Glutamatergic neuron (in vitro differentiated cells): ENCODE measurements at regions not wholly inside any gene's neighbourhood (a gene's known extent, or its start where the extent isn't known, plus 50 kb on each side); places are given as distances from the start of the nearest gene placed in this dataset.

Source experiments
- DNase-seq: peaks from one replicate; pipeline ENCODE4 v3.0.0; 2022
- H3K27ac Mint-ChIP-seq: one replicate; pipeline ENCODE4 v1.8.0; 2020; ENCODE audit warnings: mild to moderate bottlenecking, mixed read lengths, inconsistent platforms; ENCODE audit not compliant: unreplicated experiment
- H3K27me3 Mint-ChIP-seq: one replicate; pipeline ENCODE4 v1.8.0; 2020; ENCODE audit warnings: mild to moderate bottlenecking, moderate library complexity, mixed read lengths, inconsistent platforms; ENCODE audit not compliant: unreplicated experiment
- H3K36me3 Mint-ChIP-seq: one replicate; pipeline ENCODE4 v1.8.0; 2020; ENCODE audit warnings: mild to moderate bottlenecking, mixed read lengths, inconsistent platforms; ENCODE audit not compliant: unreplicated experiment
- H3K4me1 Mint-ChIP-seq: one replicate; pipeline ENCODE4 v1.8.0; 2020; ENCODE audit warnings: mild to moderate bottlenecking, low read depth, mixed read lengths, inconsistent platforms; ENCODE audit not compliant: unreplicated experiment
- H3K4me3 Mint-ChIP-seq: one replicate; pipeline ENCODE4 v1.8.0; 2020; ENCODE audit warnings: mild to moderate bottlenecking, mixed read lengths, inconsistent platforms; ENCODE audit not compliant: unreplicated experiment
- H3K9me3 Mint-ChIP-seq: one replicate; pipeline ENCODE4 v1.8.0; 2020; ENCODE audit warnings: mild to moderate bottlenecking, moderate library complexity, mixed read lengths, inconsistent platforms; ENCODE audit not compliant: unreplicated experiment
- TF ChIP-seq, protein P1 (sequence below): fragments of 200-600 bp; sonication (generic); IDR thresholded peaks from one replicate; pipeline ENCODE4 v1.5.0; 2021; ENCODE audit not compliant: partially characterized antibody, unreplicated experiment

- Mint-ChIP-seq H3K27me3 (no peaks in the 10 kb centered on the region), H3K36me3 (no peaks in the 10 kb centered on the region), H3K4me1 (no peaks in the 10 kb centered on the region), H3K4me3 (no peak overlapping the region), H3K27ac (no peak overlapping the region), H3K9me3 (no peaks in the 10 kb centered on the region)
- no peak for DNase-seq
- TF ChIP-seq, protein P1, sequence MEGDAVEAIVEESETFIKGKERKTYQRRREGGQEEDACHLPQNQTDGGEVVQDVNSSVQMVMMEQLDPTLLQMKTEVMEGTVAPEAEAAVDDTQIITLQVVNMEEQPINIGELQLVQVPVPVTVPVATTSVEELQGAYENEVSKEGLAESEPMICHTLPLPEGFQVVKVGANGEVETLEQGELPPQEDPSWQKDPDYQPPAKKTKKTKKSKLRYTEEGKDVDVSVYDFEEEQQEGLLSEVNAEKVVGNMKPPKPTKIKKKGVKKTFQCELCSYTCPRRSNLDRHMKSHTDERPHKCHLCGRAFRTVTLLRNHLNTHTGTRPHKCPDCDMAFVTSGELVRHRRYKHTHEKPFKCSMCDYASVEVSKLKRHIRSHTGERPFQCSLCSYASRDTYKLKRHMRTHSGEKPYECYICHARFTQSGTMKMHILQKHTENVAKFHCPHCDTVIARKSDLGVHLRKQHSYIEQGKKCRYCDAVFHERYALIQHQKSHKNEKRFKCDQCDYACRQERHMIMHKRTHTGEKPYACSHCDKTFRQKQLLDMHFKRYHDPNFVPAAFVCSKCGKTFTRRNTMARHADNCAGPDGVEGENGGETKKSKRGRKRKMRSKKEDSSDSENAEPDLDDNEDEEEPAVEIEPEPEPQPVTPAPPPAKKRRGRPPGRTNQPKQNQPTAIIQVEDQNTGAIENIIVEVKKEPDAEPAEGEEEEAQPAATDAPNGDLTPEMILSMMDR, result no peak
Observed at GRCh38 chr7:89661876-89662275, 492.4 kb upstream of the STEAP1 start.

- Mint-ChIP-seq H3K36me3 (no peaks in the 10 kb centered on the region), H3K27ac (no peak overlapping the region), H3K4me1 (no peaks in the 10 kb centered on the region), H3K27me3 (no peaks in the 10 kb centered on the region), H3K9me3 (no peaks in the 10 kb centered on the region), H3K4me3 (no peak overlapping the region)
- TF ChIP-seq, protein P1, result no peak
- no peak for DNase-seq
Observed at GRCh38 chr7:89666136-89666835, 488.0 kb upstream of the STEAP1 start.

DNA sequence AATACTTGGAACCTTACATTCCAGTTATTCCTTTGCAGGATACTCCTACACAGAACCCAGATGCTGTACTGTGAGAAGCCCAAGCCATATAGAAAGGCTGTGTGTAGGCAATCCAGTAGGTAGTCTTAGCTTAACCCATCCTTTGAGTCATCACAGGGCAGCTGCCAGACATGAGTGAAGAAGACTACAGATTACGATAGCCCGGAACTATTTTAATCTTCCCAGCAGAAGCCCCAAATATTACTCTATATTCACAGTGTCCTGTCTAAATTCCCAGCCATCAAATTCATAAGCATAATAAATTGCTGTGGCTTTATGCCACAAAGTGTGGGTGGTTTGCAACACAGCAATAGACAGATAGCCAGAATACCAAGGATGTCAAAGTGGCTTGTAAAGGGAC lies 474.1 kb upstream of the STEAP1 start:
- Mint-ChIP-seq H3K36me3 (no peaks in the 10 kb centered on the region), H3K4me3 (no peak overlapping the region), H3K9me3 (no peaks in the 10 kb centered on the region), H3K27ac (no peak overlapping the region), H3K27me3 (peaks cover 2% of the 10 kb centered on the region), H3K4me1 (no peaks in the 10 kb centered on the region)
- DNase-seq, result no peak
- TF ChIP-seq, protein P1, result no peak

DNA sequence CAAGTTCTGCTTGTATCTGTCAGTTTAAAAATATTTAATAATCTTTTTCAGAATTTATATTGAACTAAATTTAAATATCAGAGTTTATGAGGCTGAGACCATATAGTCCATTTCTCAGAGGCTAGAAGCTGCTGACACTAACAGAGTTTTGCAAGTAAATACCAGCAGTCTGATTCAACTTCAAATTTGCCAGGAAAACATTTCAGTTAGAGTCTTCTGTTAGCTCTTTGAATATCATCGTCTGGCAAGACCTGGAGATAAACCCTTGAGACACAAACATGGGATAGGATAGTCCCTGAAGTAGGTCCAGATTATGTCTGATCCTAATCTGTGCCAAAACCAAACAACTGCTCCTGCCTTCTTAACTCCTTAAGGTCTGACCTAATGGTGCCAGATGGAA lies 472.8 kb upstream of the STEAP1 start:
- H3K9me3 Mint-ChIP-seq, result no peaks in the 10 kb centered on the region
- H3K4me1 Mint-ChIP-seq, result no peaks in the 10 kb centered on the region
- TF ChIP-seq, protein P1, result no peak
- H3K4me3 Mint-ChIP-seq, result no peak overlapping the region
- H3K36me3 Mint-ChIP-seq, result no peaks in the 10 kb centered on the region
- DNase-seq, result no peak
- H3K27ac Mint-ChIP-seq, result no peak overlapping the region
- H3K27me3 Mint-ChIP-seq, result peaks cover 2% of the 10 kb centered on the region

GRCh38 chr7:89685287-89685686 lies 469.0 kb upstream of the STEAP1 start:
- TF ChIP-seq, protein P1, result no peak
- Mint-ChIP-seq H3K9me3 (no peaks in the 10 kb centered on the region), H3K27ac (no peak overlapping the region), H3K4me1 (no peaks in the 10 kb centered on the region), H3K4me3 (no peak overlapping the region), H3K27me3 (no peaks in the 10 kb centered on the region), H3K36me3 (no peaks in the 10 kb centered on the region)
- DNase-seq, result no peak
